HG02610 (cell line): ENCODE measurements at regions not wholly inside any gene's neighbourhood (a gene's known extent, or its start where the extent isn't known, plus 50 kb on each side); places are given as distances from the start of the nearest gene placed in this dataset.

Source experiments
- ATAC-seq: cut with Tn5 transposase; IDR thresholded peaks from one replicate; pipeline ENCODE4 v1.9.1; 2021; ENCODE audit warnings: mild to moderate bottlenecking, moderate library complexity; ENCODE audit not compliant: unreplicated experiment

DNA sequence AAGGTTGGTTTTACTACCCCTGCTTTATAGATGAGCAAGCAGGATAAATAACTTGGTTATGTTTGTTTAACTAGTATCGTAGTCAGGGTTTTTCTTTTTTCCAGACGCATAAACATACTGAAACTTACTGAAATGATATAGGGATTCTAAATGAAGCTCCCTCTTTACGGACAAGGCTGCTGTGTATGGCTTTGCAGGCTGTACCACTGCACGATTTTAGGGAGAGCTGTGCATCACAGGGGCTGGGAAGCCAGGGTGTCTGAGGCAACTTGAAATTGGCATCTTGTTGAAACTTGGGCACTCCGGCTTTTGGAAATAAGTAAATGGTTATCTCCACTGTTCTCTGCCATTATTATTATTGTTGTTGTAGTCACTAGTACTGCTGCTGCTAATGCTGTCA, 218.1 kb upstream of the CDH8 start:
- ATAC-seq: no peak

DNA sequence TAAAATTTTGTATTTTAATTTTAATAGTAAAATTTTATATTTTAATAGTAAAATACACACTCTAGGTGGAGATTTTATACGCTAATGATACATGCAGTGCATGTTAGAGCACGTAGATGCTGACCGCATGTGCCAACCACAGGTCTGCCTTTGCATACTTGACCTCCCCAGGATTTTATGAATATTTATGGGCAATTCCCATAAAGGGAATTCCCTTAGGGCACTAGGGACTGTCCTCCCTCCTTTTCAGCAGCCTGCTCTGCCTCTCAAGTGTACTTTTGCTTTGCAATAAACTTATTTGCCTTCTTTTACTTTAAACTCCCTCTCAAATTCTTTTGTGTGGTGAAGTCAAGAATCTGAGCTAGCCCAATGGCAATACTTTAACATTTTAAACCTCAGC, 217.7 kb upstream of the CDH8 start:
- no peak for ATAC-seq

DNA sequence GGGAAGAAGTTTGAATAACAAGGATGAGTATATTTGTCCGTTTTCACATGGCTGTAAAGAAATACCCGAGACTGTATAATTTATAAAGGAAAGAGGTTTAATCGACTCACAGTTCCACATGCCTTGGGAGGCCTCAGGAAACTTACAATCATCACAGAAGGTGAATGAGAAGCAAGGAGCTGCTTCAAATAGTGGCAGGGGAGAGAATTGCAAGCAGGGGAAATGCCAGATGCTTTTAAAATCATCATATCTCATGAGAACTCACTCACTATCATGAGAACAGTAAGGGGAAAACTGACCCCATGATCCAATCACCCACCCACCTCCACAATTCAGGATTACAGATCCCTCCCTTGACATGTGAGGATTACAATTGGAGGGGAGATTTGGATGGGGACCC, 212.8 kb upstream of the CDH8 start:
- no peak for ATAC-seq

DNA sequence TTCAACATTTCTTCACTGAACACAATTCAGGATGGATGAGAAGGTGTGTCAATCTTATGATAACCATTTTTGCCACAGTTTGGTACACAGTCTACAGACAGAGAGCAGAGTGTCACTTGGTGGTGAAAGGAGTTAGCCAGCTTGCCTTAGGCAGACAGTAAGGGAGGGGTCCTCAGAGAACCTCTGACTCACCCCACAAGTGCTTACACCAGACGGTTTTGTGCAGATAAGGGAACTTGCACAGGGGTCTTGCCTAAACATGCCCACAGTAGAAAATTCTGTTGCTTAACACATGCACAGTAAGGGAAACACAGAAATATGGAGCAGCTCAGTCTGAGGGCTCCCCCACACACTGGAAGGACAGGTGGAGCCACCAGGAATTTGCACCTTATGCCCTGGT, 204.5 kb upstream of the CDH8 start:
- no peak for ATAC-seq

DNA sequence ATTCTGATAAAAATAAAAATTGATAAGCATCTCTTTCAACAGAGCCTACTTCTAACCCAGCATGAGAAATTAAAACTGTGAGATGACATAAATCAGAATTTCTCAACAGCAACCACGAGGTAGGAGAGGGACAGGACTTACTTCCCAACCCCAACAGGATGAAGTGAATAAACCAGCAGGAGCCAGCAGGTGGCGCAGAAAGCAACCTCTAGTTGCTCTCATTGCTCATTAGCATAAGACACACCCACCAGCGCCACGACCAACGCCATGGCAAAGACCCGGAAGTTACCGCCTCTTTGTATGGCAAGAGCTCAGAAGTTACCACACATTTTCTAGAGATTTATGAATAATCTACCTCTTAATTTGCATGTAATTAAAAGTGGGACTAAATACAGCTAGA, 189.4 kb upstream of the CDH8 start:
- peak; percentile 58 for ATAC-seq

DNA sequence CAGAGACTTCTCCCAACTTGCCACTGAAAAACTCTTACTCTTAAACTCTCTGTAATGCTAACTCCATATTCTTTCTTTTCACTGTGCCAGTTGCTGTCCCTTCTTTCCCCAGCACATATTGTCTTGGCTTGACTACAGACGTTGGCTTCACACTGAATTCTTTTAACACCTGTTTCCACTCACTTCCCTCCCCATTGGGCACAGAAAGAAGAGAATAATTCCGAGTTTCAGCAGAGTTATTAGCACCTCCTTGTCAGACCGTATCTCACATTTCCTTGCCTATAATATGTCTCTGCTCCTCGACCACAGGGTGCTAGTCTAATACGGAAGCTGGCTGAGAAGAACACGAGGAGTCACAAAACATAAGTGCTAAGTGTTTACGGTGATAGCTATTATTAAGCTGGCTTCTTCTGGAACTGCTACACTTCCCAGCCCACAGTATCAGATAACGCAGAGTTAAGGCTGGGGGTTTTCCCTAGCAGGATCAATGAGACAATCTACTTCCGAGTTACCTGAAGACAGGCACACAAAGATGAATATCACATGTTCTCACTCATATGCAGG, 188.5 kb upstream of the CDH8 start:
- no peak for ATAC-seq

DNA sequence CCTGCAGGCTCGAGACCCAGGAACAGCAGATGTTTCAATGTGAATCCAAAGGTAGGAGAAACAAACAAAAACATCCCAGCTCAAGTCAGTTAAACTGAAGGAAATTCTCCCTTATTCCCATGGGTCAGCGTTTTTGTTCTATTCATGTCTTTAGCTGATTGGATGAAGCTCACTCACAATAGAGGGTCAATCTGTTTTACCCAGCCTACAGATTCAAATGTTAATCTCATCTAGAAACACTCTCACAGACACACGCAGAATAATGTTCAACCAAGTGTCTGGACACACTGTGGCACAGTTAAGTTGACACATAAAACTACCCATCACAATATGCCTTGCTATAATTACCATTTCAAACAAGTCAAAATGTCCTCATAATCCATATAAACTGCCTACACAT, 180.6 kb upstream of the CDH8 start:
- ATAC-seq: no peak

DNA sequence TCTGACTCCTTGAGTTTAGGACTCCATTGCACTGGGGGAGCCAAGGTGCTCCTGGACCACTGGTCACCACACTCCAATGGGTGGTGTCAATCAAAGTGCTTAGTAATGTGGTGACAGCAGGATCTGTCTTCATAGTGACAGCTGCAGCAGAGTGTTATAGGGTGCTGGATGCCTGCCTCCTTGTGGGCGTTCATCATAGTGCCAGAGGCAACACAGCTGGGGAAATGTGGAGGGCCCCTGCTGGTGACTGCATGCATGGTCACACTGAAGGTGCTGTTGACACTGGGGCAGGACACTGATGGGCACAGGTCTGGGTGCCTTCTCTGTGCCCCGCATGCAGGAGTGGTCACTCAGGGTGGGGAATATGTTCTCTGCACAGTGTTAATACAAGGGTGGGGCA, 177.5 kb upstream of the CDH8 start:
- ATAC-seq: no peak

DNA sequence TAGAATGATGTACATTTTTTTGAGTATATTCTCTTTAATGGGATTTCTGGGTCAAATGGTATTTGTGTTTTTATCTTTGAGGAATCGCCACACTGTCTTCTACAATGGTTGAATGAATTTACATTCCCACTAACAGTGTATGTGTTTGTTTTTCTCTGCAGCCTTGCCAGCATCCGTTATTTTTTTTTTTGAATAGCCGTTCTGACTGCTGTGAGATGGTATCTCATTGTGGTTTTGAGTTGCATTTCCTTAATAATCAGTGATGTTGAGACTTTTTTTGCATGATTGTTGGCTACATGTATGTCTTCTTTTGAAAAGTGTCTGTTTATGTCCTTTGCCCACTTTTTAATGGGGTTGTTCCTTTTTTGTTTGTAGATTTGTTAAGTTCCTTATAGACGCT, 172.7 kb upstream of the CDH8 start:
- ATAC-seq: no peak

DNA sequence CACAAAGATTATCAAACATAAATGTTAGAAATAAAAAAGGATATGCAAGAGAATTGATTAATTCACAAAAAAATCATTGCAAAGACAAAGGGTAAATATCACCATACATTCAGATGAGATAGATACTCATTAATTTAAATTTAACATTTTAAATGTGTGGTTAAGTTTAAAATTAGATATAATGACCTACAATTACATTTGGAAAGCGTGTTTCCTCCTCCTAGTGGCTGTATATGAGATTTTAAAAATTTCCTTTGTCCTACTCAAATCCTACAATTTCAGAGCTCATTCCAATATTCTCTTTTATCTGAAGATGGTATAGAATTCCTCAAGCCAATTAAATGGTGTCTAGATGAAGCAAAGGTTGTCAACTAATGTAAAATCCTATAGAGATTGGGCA, 169.2 kb upstream of the CDH8 start:
- no peak for ATAC-seq

DNA sequence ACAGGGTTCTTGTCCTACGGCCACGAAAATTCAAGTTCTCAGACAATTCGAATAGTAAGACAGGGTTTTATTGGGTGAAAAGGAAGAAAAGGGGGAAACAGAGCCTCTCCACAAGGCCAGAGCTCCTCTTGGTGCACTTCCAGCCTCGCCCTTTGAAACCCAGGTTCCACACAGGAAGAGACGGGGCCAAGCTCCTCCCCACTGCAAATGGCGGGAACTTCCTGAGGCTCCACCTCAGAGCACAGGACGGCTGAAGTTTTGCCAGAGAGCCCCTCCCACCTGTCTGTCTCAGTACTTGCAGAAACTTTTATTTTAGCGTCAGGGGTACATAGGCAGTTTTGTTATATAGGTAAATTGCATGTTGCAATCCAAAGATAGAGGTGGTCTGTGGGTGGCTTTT, 165.7 kb upstream of the CDH8 start:
- ATAC-seq: no peak

DNA sequence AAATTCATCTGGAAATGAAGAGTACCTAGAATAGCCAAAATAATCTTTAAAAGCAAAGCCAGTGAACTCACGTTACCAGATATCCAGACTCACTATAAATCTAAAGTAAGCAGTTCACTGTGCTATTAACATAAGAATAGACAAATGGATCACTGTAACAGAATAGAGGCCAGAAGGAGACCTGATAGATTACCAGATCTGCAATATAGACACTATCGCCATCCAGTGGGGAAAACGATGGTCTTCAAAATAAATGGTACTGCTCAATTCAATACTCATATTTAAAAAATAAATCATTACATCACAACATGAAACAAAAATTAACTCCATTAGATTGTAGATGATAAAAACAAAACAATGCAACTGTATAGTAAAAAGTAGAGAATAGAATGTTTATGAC, 158.6 kb upstream of the CDH8 start:
- ATAC-seq: no peak

DNA sequence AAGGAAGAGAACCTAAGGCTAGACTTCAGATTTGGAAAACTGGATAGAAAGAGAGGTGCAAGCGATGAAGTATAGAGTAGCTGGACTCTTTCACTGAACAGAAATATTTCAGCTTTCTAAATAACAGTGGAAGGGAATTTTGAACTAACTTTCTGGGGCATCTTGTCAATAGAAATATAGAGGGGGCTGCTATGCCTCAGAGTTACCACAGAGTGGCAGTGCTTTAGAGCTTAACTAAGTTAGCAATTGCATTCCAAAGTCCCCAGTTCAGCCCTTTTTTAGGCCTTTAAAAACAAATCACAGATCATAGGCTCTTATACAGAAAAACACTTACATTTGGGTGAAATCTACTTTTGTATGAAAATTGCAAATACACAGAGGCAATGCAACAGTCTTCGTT, 154.2 kb upstream of the CDH8 start:
- no peak for ATAC-seq

DNA sequence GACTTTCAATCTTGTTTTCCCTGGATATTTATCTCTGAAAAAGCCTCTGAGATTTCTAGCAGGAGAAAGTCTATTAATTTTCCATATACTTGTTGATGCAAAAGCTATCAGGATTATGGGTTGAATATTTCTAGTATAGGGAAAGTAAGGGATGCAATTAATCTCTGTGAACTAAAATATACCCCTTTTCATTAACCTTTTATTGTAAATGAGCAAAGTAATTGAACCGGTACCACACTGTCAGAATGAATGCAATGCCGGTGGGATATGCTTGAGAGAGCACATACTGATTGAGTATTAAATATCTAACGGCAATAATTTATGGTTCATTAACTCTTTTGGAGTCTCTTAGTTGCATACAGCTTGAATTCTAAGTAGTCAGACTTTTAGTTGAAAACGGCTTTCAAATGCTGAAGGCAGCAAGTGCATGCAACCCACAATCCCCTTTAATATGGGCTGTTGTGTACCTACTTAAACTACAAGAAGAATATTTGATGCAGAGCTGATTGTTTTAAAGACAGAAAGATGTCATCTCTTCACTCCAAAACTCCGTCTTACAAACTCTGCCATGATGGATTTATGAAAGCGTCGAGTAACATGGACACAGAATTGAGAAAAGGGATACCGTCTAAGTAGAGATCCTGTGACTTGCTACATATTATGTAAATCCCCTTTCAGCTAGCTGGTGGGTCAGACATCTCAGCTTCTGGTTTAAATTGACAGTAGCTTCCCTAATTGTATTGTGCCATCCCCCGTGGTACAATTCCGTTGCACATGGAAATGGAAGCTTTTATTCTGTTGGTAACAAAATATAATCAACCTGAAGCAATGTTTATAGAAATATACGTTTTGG, 141.3 kb upstream of the CDH8 start:
- no peak for ATAC-seq

DNA sequence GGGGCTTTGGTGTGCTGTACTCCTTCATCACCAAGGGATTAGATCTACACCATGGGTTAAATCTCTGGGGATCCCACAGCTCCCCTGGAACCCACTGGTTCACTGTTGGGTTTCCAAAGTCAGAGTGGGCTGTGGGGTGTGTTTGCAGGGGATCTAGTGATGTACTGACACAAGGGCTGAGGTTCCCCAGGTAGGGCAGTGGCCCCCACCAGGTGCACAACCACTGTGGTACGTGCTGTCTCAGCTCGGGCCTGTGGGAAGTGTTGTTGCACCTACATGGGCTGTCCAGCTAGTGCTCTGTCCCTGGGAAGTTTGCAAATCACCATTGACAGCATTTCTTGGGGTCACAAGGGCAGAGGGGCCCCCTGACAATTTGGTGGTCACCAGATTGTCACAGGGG, 134.4 kb upstream of the CDH8 start:
- no peak for ATAC-seq

DNA sequence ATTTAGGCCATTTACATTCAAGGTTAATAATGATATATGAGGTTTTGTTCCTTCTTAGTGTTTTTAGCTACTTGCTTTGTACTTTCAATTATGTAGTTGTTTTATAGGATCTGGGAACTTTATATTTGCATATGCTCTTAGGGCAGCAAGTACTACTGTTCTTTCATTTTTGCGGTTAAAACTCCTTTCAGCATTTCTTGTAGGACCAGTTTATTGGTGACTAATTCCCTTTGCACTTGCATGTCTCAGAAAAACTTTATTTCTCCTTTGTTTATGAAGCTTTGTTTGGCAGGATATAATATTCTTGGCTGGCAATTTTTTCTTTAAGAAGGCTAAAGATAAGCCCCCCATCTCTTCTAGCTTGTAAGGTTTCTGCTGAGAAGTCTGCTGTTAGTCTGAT, 131.3 kb upstream of the CDH8 start:
- no peak for ATAC-seq

DNA sequence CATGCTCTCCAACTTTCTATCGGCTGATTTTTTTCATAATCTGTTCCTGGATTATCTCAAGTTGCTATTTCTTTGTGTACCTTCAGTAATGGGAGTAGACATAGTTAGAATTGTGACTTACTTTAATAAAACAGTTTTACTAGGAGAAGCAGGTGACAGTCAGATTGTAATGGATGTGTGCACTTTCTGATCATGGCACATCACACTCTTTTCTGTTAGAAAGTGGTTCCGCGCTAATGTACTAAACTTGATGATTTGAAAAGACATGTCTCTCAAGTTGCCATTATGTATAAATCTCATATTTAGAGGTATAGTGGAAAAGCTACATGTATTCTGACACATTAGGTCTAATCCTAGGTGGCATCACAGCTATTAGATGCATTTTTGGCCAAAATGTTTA, 121.3 kb upstream of the CDH8 start:
- ATAC-seq: no peak

DNA sequence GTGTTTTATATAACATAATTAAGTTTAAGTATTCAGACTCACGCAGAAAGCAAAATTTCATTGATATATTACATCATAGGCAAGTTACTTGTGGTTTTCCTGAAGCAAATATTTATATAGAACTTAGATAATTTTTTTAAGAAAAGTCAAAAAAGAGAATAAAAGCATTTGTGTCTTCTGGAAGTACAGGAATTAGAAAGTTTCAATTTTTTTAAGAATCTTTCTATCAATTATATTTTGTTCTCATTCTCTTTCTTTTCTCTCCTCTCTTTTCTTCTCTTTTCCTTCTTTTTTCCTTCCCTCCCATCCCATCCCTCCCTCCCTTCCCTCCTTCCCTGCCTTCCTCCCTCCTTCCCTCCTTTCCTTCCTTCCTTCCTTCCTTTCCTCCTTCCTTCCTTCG, 120.7 kb upstream of the CDH8 start:
- ATAC-seq: no peak

DNA sequence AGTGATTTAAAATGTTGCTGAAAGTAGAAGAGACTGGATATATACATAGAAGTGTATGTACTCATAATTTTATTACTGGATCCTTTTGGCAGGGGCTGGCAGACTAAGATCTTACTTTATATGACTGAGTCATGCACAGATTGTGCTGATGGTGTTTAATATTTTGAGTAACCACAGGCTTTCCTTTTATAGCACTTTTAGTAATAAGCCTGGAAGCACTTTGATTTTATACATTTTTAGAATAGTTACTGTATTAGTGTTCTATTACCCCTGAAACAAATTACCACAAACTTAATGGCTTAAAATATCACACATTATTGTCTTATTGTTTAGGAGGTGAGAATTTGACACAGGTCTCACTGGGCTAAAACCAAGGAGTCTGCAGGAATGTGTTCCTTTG, 113.4 kb upstream of the CDH8 start:
- no peak for ATAC-seq

DNA sequence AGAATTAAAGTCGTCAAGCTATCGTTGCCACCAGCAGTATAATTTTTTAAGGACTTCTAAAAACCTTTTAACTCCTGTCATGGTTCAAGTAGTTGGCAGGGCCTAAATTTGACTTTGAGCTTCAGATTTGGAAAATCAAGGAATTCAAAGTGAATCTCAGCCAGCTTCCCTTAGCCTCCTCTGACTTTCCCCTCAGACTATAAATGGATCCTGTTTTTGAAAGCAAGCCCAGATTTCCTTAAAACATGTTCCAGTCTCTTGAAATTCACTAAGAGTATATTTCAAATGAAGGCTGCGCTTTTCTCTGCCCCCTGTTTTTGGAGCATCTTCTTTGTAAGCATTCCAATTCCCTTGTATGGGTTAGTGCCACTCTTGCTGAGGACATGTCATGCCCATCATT, 101.8 kb upstream of the CDH8 start:
- ATAC-seq: no peak

DNA sequence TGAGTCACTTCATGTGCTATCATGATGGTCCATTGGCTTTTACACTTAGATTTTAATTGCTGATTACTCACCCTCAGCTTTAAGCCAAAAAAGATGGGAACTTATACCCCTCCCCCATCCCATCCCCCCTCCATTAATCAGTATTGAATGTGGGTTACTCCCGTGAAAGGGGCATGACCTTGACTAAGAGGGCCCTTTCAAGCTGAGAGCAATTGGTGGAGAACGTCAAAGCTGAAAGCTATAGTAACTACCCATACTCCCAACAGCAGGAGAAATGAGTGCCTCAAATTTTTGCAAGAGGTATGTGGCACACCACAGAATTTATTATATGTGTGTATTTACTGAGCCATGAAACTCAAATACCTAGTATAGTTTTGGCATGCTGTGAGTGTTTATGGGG, 99.7 kb upstream of the CDH8 start:
- ATAC-seq: no peak

DNA sequence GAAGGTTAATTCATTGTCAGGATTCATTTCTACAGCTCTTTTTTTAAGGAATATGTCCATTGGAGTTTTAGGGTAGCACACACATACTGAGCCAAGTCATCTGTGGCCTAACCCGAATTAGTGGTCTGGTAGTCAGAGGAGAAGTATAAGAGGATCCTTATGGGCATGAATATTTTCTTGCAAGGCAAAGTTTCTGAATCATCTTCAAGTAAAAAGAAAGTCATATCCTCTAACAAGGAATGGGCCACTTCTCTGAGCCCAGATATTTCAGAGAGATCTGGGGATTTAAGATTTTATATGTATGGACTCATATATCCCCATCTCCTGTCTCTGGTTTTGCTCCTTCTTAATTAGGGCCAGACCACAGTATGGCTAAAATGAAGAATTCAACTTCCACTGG, 99.2 kb upstream of the CDH8 start:
- no peak for ATAC-seq

DNA sequence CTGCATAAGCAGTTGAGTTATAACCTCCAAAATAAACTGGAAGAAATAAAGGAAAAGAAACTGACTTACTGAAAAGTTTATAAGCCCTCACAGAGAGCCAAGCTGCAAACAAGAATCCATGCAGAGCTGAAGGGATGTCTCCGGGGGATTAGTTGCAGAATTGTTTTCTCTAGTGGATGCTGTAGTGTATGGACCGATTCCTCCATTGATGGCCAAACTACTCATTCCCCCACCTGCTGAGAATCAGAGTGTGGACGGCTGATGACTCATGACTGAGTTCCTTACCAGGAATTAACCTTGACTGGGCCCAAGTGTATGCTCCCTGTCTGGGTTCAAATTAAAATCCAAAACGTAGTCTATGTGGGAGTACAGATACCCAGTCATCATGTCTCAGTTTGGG, 93.9 kb upstream of the CDH8 start:
- ATAC-seq: no peak
